HEK293 (cell line): ENCODE measurements at regions not wholly inside any gene's neighbourhood (a gene's known extent, or its start where the extent isn't known, plus 50 kb on each side); places are given as distances from the start of the nearest gene placed in this dataset.

Experiments used
- CTCF ChIP-seq: fragments of 450-650 bp; formaldehyde crosslinking; IDR thresholded peaks from 2 replicates; pipeline ENCODE4 v1.5.1; 2016; ENCODE audit warnings: missing biosample characterization, missing genetic modification characterization
- REST ChIP-seq: fragments of 450-650 bp; formaldehyde crosslinking; IDR thresholded peaks from 2 replicates; pipeline ENCODE4 v1.5.1; 2016; ENCODE audit warnings: missing biosample characterization, missing genetic modification characterization

- TF ChIP-seq CTCF (tag by site-specific recombination) (no peak), REST (tag by site-specific recombination) (no peak)
These were observed 603.5 kb upstream of the ADAMTS5 start for GRCh38 chr21:27570306-27570868.
